ENCODE measurements at regions not wholly inside any gene's neighbourhood (a gene's known extent, or its start where the extent isn't known, plus 50 kb on each side); places are given as distances from the start of the nearest gene placed in this dataset.
"Not testable (repeated sequence)": the region's sequence is repeated elsewhere in the genome, so short reads cannot be mapped to it uniquely, and the experiment has no call there.

DNA sequence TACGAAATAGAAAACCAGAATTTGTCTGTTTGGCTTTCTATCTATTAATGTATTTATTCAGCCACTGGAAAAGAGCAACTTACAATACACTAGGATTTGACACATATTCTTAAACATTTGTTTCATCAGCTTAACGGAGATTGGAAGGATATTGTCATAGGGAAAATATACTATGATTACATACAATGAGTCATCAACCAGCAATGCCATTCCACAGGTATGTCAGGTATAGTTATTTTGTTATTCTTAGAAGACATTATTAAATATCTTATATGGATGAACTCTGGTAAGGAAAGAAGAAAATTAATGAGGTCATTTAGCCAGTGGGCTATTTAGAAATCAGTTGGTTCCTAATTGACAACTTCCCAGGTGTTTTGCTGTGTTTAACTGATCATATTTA, 926.6 kb downstream of the STIM2 start:
- CTCF ChIA-PET = no interaction called here
- H3K4me1 Mint-ChIP-seq = no peaks in the 10 kb centered on the region
- no peak overlapping the region for H3K4me3 ChIP-seq (ENCODE audit: low read length)

DNA sequence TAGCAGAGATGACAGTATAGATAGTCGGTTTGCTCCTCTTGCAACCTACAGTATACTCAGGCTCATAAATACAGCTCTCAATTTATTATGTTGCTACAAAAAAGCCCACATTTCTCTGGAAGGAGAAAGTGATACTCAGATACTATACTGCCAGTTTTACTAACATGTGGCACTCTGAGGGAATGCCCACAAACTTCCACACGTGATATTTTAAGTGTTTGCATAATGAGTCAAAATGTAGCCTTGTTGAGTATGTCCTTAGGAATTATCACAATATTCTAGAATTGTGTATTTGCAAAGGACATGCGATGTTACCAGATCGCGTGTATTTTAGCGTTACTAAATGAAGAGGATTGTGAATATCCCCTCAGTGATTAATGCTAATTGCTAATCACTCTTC, 929.1 kb downstream of the STIM2 start:
- H3K36me3 Mint-ChIP-seq = no peaks in the 10 kb centered on the region
- H3K4me1 Mint-ChIP-seq = no peaks in the 10 kb centered on the region
- peaks cover 3 to 15% (median 11%) of the 10 kb centered on the region in 5 donors for H3K9me3 Mint-ChIP-seq
- Histone ChIP-seq H3K36me3 (ENCODE audit: insufficient read depth, low read length) (no peaks in the 10 kb centered on the region), H3K4me3 (ENCODE audit: low read length) (no peak overlapping the region), H3K27ac (ENCODE audit: low read depth, low read length) (no peak overlapping the region), H3K27me3 (ENCODE audit: insufficient read depth, low read length, poor library complexity, severe bottlenecking) (no peaks in the 10 kb centered on the region), H3K4me1 (ENCODE audit: insufficient read depth, low read length) (no peaks in the 10 kb centered on the region), H3K9me3 (ENCODE audit: low read length) (no peaks in the 10 kb centered on the region)
- H3K27ac Mint-ChIP-seq = no peak overlapping the region
- no peaks in the 10 kb centered on the region for H3K27me3 Mint-ChIP-seq
- DNase-seq = no peak
- H3K4me3 Mint-ChIP-seq = no peak overlapping the region
- ChIA-PET POLR2A (no interaction called here), CTCF (no interaction called here)

More for the DNA sequence above, 926.6 kb downstream of the STIM2 start:
- POLR2A ChIA-PET = no interaction called here
- Mint-ChIP-seq H3K27me3 (no peaks in the 10 kb centered on the region), H3K36me3 (no peaks in the 10 kb centered on the region), H3K9me3 (peaks cover 1 to 16% (median 10%) of the 10 kb centered on the region in 5 donors), H3K4me3 (no peak overlapping the region), H3K27ac (no peak overlapping the region)
- Histone ChIP-seq H3K27me3 (ENCODE audit: insufficient read depth, low read length, poor library complexity, severe bottlenecking) (no peaks in the 10 kb centered on the region), H3K27ac (ENCODE audit: low read depth, low read length) (no peak overlapping the region), H3K9me3 (ENCODE audit: low read length) (no peaks in the 10 kb centered on the region), H3K36me3 (ENCODE audit: insufficient read depth, low read length) (no peaks in the 10 kb centered on the region), H3K4me1 (ENCODE audit: insufficient read depth, low read length) (no peaks in the 10 kb centered on the region)
- DNase-seq = no peak

DNA sequence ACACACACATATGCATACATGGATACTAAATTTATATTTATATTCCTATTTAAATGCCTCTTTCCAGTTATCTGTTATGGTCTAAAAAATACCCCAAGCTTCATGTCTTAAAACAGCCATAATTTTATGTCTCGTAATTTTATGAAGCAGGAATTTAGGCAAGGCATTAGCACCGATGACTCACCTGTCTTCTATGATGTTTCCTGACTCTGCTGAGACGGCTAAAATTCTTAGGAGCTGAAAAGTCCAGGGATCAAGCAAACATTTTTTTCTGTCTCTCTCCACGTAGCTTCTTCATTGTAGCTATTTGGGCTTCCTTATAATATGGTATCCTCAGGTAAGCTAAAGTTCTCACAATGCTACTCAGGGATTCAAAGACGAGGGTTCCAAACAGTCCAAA, 930.3 kb downstream of the STIM2 start:
- Histone ChIP-seq H3K4me1 (ENCODE audit: insufficient read depth, low read length) (no peaks in the 10 kb centered on the region), H3K27ac (ENCODE audit: low read depth, low read length) (no peak overlapping the region), H3K27me3 (ENCODE audit: insufficient read depth, low read length, poor library complexity, severe bottlenecking) (no peaks in the 10 kb centered on the region), H3K9me3 (ENCODE audit: low read length) (no peaks in the 10 kb centered on the region), H3K36me3 (ENCODE audit: insufficient read depth, low read length) (no peaks in the 10 kb centered on the region), H3K4me3 (ENCODE audit: low read length) (no peak overlapping the region)
- ChIA-PET CTCF (no interaction called here), POLR2A (no interaction called here)
- no peak for DNase-seq
- Mint-ChIP-seq H3K27ac (no peak overlapping the region), H3K4me3 (no peak overlapping the region), H3K36me3 (no peaks in the 10 kb centered on the region), H3K27me3 (no peaks in the 10 kb centered on the region), H3K4me1 (no peaks in the 10 kb centered on the region), H3K9me3 (peaks cover 3 to 15% (median 10%) of the 10 kb centered on the region in 5 donors)

DNA sequence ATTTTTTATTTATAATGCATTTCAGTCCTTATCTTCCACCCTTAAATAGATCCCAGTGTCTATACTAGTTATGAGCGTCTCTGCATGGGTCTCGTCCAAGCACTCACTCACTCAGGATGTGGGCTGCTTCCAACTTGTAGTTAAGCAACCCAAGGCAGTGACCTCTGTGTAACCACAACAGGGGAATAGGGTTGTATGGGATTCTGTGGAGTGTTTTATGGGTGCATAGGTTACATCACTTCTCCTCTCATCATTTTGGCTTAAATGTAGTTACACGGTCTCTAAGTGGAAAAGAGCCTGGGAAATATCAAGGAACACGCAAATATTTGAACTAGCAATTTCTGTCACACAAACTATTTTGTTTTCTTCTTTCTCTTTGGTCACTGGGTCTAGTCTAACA, 931.0 kb downstream of the STIM2 start:
- CTCF ChIA-PET = no interaction called here
- POLR2A ChIA-PET = no interaction called here
- no peak overlapping the region for H3K27ac ChIP-seq (ENCODE audit: low read depth, low read length)
- H3K4me3 ChIP-seq (ENCODE audit: low read length) = no peak overlapping the region
- no peaks in the 10 kb centered on the region for H3K27me3 Mint-ChIP-seq
- H3K9me3 ChIP-seq (ENCODE audit: low read length) = no peaks in the 10 kb centered on the region
- DNase-seq = no peak
- H3K27ac Mint-ChIP-seq = no peak overlapping the region
- H3K4me1 ChIP-seq (ENCODE audit: insufficient read depth, low read length) = no peaks in the 10 kb centered on the region
- no peaks in the 10 kb centered on the region for H3K4me1 Mint-ChIP-seq
- peaks cover 3 to 21% (median 10%) of the 10 kb centered on the region in 5 donors for H3K9me3 Mint-ChIP-seq
- H3K4me3 Mint-ChIP-seq = no peak overlapping the region
- no peaks in the 10 kb centered on the region for H3K36me3 Mint-ChIP-seq
- no peaks in the 10 kb centered on the region for H3K36me3 ChIP-seq (ENCODE audit: insufficient read depth, low read length)
- H3K27me3 ChIP-seq (ENCODE audit: insufficient read depth, low read length, poor library complexity, severe bottlenecking) = no peaks in the 10 kb centered on the region

DNA sequence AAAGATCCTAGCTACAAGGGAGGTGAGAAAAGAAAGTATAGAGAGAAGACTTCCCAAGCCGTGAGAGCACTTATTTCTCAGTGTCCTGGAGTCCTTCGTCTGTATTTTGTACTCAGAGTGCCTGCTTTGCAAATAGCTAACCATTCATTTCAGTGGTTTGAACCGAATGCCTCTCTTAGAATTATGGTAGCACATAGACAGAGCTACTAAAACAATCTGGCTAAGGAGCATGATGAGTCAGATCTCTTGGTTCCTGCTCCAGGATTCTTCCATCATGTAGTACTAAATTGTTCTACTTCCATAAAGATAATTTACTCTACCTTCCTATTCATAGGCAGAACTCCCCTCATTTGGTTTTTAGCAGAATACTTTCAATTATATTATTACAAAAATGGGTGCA, 946.6 kb downstream of the STIM2 start:
- Mint-ChIP-seq H3K4me1 (no peaks in the 10 kb centered on the region), H3K36me3 (no peaks in the 10 kb centered on the region), H3K9me3 (peaks cover 2 to 18% (median 11%) of the 10 kb centered on the region in 5 donors), H3K4me3 (no peak overlapping the region), H3K27ac (no peak overlapping the region), H3K27me3 (no peaks in the 10 kb centered on the region)
- no peak overlapping the region for H3K27ac ChIP-seq (ENCODE audit: low read depth, low read length)
- ChIA-PET CTCF (no interaction called here), POLR2A (no interaction called here)
- DNase-seq = no peak
- no peak overlapping the region for H3K4me3 ChIP-seq (ENCODE audit: low read length)
- H3K27me3 ChIP-seq (ENCODE audit: insufficient read depth, low read length, poor library complexity, severe bottlenecking) = no peaks in the 10 kb centered on the region
- H3K36me3 ChIP-seq (ENCODE audit: insufficient read depth, low read length) = no peaks in the 10 kb centered on the region
- no peaks in the 10 kb centered on the region for H3K9me3 ChIP-seq (ENCODE audit: low read length)
- H3K4me1 ChIP-seq (ENCODE audit: insufficient read depth, low read length) = no peaks in the 10 kb centered on the region

DNA sequence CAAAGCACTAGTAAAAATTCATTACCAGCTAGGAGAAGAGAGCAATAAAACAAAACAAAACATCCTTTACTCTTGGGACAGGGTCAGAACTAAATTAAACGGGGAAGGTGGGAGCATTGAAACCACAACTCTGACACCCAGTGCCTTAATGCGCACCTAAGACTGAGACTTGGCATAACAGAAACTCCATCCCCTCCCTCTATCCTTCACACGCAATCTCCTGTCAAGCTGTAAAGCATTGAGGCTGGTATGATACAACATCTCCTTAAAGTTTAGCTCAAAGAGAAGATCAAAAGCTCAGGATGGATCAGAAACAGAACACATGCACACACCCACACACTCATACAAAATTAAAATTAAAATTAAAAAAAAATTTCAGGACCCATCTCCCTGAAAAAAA, 951.3 kb downstream of the STIM2 start:
- Histone ChIP-seq H3K27ac (ENCODE audit: low read depth, low read length) (no peak overlapping the region), H3K4me1 (ENCODE audit: insufficient read depth, low read length) (no peaks in the 10 kb centered on the region), H3K4me3 (ENCODE audit: low read length) (no peak overlapping the region), H3K36me3 (ENCODE audit: insufficient read depth, low read length) (no peaks in the 10 kb centered on the region), H3K9me3 (ENCODE audit: low read length) (no peaks in the 10 kb centered on the region), H3K27me3 (ENCODE audit: insufficient read depth, low read length, poor library complexity, severe bottlenecking) (no peaks in the 10 kb centered on the region)
- H3K27ac Mint-ChIP-seq = no peak overlapping the region
- H3K27me3 Mint-ChIP-seq = peaks cover 0 to 2% of the 10 kb centered on the region in 2 donors
- no peaks in the 10 kb centered on the region for H3K36me3 Mint-ChIP-seq
- DNase-seq = no peak
- POLR2A ChIA-PET = no interaction called here
- H3K9me3 Mint-ChIP-seq = peaks cover 4 to 25% (median 13%) of the 10 kb centered on the region in 5 donors
- no peaks in the 10 kb centered on the region for H3K4me1 Mint-ChIP-seq
- no peak overlapping the region for H3K4me3 Mint-ChIP-seq
- CTCF ChIA-PET = no interaction called here

DNA sequence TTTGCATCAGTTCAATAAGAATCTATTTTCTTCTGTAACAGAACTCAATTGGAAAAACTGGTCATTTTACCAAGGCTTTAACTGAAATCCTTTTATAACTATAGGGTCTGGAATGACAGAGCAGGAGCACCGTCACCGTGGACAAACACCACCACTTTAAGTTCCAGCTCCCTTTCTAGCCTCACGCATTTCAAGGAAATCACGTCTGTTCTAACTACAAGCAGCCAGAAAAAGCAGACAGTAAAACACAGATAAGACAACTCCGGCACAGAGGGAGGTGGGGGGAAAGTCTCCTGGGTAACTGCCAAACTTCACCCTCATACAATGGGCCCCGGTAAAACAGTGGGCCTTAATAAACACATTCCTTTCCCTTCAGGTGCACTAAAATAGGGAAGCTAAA, 952.6 kb downstream of the STIM2 start:
- H3K4me3 ChIP-seq (ENCODE audit: low read length); H3K27ac ChIP-seq (ENCODE audit: low read depth, low read length); H3K27me3 ChIP-seq (ENCODE audit: insufficient read depth, low read length, poor library complexity, severe bottlenecking); H3K9me3 ChIP-seq (ENCODE audit: low read length); H3K4me1 Mint-ChIP-seq; CTCF ChIA-PET; H3K27me3 Mint-ChIP-seq; H3K27ac Mint-ChIP-seq; H3K4me3 Mint-ChIP-seq; H3K36me3 ChIP-seq (ENCODE audit: insufficient read depth, low read length); H3K36me3 Mint-ChIP-seq; H3K4me1 ChIP-seq (ENCODE audit: insufficient read depth, low read length); POLR2A ChIA-PET; DNase-seq: not testable (repeated sequence)
- peaks cover 4 to 25% (median 13%) of the 10 kb centered on the region in 5 donors for H3K9me3 Mint-ChIP-seq

DNA sequence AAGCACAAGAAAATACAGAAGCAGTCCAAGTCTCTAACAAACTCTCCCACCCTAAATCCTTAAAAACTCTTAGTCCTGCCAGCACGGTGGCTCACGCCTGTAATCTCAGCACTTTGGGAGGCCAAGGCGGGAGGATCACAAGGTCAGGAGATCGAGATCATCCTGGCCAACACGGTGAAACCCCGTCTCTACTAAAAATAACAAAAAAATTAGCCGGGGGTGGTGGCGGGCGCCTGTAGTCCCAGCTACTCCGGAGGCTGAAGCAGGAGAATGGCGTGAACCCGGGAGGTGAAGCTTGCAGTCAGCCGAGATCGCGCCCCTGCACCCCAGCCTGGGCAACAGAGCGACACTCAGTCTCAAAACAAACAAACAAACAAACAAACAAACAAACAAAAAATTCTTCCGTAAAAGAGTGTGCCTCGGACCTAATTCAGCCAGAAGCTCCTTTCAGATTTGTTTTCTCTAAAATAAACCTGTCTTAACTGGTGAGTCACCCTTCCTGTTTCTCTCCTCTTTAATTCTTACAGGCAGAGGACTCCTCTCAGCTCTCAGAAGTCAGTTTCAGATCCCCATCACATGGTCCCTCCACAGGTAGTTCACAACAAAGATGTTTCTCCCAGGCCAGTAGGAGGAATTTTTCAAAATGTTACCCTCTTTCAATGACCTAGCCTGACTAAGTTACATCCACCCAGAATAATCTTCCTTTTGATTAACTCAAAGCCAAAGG, 953.2 kb downstream of the STIM2 start:
- H3K36me3 Mint-ChIP-seq; CTCF ChIA-PET; H3K27me3 Mint-ChIP-seq; H3K27ac Mint-ChIP-seq; H3K36me3 ChIP-seq (ENCODE audit: insufficient read depth, low read length); H3K4me1 Mint-ChIP-seq; H3K27me3 ChIP-seq (ENCODE audit: insufficient read depth, low read length, poor library complexity, severe bottlenecking); H3K4me1 ChIP-seq (ENCODE audit: insufficient read depth, low read length); H3K27ac ChIP-seq (ENCODE audit: low read depth, low read length); H3K4me3 Mint-ChIP-seq; H3K9me3 ChIP-seq (ENCODE audit: low read length); POLR2A ChIA-PET; H3K4me3 ChIP-seq (ENCODE audit: low read length); DNase-seq: not testable (repeated sequence)
- peaks cover 3 to 25% (median 13%) of the 10 kb centered on the region in 5 donors for H3K9me3 Mint-ChIP-seq

DNA sequence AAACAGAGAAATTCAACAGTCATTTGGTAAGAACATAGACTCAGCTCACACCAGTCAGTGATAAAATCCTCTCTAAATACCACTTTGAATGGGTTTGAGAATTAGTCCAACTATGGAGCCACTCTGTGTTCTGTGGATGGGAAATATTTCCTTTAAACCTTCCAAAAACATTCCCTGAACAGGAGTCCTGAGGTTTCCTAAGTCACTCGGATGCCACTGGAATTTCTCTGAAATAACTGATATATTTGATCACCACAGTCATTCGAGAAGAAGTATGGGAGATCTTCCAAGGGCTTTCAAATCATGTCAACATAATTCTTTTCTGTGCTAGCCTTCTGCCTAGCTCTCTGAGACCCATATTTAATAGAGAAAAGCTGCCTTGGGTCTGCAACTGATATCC, 958.6 kb downstream of the STIM2 start:
- Histone ChIP-seq H3K27ac (ENCODE audit: low read depth, low read length) (no peak overlapping the region), H3K9me3 (ENCODE audit: low read length) (no peaks in the 10 kb centered on the region), H3K4me3 (ENCODE audit: low read length) (no peak overlapping the region), H3K27me3 (ENCODE audit: insufficient read depth, low read length, poor library complexity, severe bottlenecking) (no peaks in the 10 kb centered on the region), H3K4me1 (ENCODE audit: insufficient read depth, low read length) (no peaks in the 10 kb centered on the region), H3K36me3 (ENCODE audit: insufficient read depth, low read length) (no peaks in the 10 kb centered on the region)
- ChIA-PET POLR2A (no interaction called here), CTCF (no interaction called here)
- Mint-ChIP-seq H3K36me3 (no peaks in the 10 kb centered on the region), H3K9me3 (peaks cover 2 to 20% (median 4%) of the 10 kb centered on the region in 5 donors), H3K27me3 (peaks cover 0 to 2% of the 10 kb centered on the region in 2 donors), H3K4me3 (no peak overlapping the region), H3K27ac (no peak overlapping the region), H3K4me1 (no peaks in the 10 kb centered on the region)
- no peak for DNase-seq
